ENCODE measurements at regions not wholly inside any gene's neighbourhood (a gene's known extent, or its start where the extent isn't known, plus 50 kb on each side); places are given as distances from the start of the nearest gene placed in this dataset.
A peak's percentile ranks its signal among the peaks of the same experiment; 100 is the strongest.

- DNase-seq, result no peak
Observed at GRCh38 chr11:70808686-70809375, 410.5 kb downstream of the CTTN start.

- DNase-seq, result no peak
Observed at GRCh38 chr11:70810133-70810532, 411.8 kb downstream of the CTTN start.

GRCh38 chr11:70810681-70811080 lies 412.4 kb downstream of the CTTN start:
- DNase-seq, result no peak

- DNase-seq, result no peak
Observed at GRCh38 chr11:70811483-70811882, 413.2 kb downstream of the CTTN start.

DNA sequence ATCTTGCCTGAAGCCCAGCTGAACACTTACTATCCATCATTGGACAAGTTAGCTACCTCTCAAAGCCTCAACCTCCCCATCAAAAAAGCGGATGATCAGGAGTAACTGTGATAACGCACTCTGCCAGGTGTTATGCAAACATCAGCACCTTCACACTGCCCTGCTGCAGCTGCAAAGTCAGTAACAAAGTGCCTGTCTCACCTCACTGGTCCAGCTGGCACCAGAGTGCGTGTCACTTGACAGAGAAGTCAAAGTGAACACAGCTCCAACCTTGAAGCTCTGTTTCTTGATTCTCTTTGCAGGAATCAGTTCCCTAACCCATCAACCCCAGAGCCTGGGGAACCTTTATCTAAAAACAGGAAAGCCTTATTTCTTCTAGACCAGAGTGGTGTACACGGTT lies 413.6 kb downstream of the CTTN start:
- DNase-seq, result no peak

DNA sequence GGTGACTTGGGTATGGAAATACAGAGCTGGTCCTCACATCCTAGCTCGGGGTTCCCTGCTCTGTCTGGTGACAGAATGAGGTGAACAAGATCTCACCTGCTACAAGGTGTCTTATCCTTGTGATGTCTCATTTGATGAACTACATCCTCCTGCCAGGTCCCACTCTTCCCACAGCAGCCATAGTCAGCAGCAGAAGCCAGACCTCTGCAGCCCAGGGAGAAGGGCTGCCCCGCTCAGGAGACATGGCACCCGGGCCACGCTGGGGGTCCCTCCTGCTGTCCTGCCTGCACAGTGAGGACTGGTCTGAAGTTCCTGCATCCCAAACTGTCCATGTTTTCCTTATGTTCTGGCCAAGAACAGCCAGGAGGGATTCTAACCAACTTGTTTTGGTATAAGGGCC lies 414.1 kb downstream of the CTTN start:
- DNase-seq, result no peak

- DNase-seq, result no peak
Observed at GRCh38 chr11:70813651-70814050, 415.3 kb downstream of the CTTN start.

DNA sequence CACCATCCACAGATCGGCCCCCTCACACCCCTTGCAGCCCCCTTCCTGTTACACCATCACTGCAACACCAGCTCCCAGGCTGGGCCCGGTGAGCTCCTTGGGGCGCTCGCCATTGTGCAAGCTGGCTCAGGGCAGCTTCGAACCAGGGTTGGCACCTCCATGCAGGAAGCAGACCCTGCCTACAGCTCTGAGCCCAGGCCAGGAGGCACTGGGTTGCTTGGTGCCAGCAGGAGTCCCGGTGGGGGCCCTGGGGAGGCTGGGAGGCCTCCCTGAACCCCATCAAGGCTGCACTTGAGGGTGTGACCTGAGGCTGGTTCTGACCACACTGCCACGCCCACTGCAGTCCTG lies 417.1 kb downstream of the CTTN start:
- peak in 1 of 3 experiments; percentile 31 for DNase-seq

- peak in 2 of 3 experiments; percentile 41 to 48 for DNase-seq
Observed at GRCh38 chr11:70816156-70816678, 417.9 kb downstream of the CTTN start.

GRCh38 chr11:70818351-70818750 lies 420.0 kb downstream of the CTTN start:
- DNase-seq, result peak in 1 of 3 experiments; percentile 11

- DNase-seq, result no peak
Observed at GRCh38 chr11:70819022-70819421, 420.7 kb downstream of the CTTN start.

- no peak for DNase-seq
Observed at GRCh38 chr11:70820311-70820710, 422.0 kb downstream of the CTTN start.

DNA sequence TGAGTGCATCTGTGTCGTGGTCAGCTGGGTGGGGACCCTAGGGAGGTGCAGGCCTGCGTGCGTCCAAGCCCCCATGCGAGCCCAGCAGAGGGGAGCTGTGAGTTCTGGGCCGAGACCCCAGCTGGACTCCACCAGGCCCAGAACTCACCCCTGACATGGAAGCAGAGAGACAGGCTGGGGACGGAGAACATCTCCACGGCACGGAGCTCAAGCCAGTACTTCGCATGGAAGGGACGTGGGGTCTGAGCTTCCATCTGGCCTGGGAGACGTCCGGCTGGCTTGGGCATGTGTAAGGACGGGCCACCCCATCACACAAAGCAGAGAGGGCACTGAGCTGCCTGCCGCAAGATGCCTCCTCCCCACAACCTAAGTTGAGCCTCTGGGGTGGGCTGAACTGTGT lies 422.4 kb downstream of the CTTN start:
- no peak for DNase-seq

- DNase-seq, result no peak
Observed at GRCh38 chr11:70823771-70824170, 425.4 kb downstream of the CTTN start.

DNA sequence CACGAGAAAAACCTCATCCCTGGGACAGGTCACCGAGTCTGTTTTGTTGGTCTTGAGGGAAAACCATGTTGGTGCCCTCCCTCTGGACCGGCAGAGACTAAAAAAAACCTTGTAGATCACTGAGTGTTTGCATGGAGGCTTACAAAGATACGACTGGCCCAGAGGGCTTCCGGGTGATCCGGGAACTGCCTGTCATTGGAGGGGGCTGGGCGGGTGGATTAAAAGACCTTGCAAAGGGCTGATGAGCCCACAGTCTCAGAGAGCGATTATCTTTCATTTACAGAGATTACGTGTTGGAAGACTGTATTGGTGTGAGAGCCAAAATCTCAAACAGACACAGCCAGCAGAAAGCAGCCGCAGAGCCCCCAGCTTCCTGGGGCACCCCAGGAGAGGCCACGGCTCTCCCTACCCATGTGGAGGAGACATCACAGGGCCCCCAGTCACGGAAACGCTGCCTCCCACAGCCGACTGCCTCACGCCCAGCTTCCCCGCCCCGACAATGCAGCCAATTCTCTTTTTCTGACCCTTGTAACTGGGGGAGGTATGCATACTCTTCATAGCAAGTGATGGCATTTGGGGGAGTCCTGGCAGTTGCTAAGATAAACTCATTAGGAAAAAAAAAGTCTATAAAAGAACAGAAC lies 426.4 kb downstream of the CTTN start:
- peak in 1 of 3 experiments; percentile 64 for DNase-seq

DNA sequence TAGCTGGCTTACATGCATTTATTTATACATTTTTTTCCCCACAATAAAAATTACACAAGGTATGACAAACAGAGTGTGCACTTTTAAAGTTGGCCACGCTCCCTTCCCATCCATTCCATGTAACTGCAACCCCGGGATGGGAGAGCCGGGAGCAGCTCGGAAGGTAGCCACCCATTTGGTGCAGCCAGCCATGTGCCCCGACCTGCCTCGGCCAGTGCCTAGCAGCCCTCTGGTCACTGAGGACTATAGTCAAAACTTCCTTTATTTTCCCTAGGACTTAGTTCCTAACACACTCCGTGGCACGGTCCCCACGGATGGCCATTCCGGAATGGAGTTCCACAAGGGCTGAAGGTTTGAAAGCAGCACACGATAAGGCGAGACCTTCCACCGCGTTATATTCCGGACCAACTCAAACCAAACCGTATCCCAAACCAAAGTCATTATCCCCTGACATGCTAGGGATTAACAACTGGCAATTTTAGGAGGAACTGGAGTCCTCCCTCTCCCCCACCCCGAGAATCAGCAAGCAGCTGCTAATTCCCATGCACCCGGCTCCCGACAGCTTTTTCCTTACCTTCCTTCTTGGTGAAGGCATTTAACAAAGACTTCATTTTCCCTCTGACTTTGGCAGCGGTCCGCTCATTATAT lies 426.4 kb downstream of the SHANK2 start:
- DNase-seq, result peak in 1 of 3 experiments; percentile 53

DNA sequence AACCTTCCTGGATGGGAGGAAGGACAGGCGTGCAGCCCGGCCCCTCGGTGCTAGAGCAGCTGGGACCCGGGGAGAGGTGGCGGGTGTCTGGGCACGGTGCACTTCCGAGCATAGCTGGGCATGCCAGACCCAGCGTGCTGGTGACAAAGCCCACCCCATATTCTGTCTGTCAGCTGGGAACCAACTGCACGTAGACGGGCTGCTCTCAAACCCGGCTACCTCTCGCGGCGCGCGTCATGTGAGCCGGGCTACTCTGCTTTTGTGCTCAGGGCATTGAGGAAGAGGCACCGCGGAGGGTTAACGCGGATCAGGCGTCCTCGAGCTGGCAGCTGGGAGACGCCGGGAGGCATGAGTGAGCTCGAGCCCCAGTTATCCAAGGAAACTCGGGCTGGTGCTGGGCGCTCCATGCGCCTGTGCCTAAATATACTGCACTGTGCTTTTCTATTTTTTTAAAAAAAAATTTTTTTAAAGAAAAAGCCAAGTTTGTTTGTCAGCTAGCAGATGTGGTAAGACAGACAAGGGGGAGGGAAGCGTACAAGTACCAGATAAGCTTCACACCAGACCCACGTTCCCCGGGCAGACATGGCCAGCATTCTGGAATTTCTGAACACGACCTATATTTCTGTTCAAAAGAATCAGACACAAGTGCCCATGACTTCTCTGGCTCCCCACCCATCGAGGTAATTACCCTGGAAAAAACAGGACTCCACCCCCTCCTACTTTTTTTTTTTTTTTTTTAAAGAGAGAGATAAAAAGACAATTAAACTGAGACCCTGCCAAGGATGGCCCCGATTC lies 425.6 kb downstream of the SHANK2 start:
- DNase-seq, result peak in 2 of 3 experiments; percentile 61 to 81

DNA sequence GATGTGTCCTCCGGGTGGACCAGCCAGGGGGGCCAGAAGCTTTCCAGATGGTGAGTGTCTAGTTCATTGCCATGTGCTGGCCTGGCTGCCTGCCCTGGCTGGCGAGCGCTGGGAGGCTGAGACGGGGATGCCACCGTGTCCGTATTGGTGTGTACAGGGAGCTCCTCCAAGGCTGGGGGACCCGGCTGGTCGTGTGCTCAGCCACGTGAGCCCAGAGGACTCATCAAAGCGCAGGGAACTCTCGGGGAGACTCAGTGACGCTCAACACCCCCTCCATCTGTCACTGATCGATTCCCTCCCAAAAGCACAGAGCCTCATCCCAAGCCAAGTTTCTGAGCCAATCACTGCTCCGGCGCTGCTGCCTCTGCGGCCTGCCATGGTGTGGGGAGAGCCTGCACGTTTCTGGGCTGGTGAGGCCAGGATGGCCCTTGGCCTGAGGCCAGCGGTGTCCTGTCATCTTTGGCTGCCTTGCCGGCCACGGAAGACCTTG lies 423.7 kb downstream of the SHANK2 start:
- no peak for DNase-seq

DNA sequence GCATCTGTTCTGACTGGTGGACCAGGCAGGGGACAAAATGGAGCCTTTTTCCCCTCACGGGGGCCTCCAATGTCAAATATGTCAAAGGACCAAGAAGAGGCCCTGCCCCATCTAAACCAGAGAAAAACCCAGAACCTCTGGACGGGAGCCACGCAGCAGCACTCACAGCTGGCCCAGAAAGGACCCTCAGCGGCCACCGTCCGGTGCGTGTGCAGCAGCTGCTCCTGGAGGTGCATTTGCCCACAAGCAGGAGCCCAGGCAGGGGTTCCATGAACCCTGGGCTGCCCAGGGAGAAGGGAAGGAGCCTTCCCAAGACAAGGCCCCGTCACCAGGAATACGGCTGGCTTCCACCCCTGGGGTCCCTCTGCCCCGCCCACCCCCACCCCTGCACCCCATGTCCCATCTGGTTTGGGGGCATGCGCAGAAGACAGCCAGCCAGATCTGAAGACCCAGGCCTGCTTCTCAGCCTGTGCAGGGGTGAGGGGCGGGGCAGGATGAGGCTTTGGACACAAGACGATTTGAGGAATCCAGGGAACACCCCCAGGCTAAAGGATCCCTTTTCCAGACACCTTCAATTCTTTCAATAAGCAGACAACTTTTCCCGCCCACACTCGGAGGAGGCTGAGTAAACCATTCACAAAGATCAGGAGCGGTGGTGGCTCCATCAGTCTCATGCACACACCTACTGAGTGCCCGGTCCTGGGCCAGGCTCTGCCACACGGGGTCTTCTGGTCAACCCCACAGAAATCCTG lies 423.1 kb downstream of the SHANK2 start:
- DNase-seq, result no peak

GRCh38 chr11:70829886-70830272 lies 422.5 kb downstream of the SHANK2 start:
- DNase-seq, result no peak

DNA sequence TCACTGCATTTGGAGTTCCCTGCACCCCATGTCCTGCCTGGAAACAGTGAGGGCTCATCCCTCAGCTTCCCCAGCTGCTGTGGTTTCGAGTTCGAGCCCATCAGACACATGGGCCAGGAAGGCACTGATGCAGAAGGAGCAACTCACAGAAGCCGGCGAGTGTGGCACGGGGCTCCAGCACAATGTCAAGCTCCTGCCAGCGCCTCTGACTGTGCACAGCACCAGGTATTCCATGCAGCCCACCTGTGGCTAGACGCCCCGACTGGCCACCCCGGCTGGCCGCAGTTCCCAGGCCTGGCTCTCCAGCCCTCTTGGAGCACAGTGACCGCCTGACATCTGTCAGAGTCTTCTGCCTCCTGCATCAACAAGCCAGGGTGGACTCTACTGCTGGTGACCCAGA lies 419.4 kb downstream of the SHANK2 start:
- DNase-seq, result no peak

- DNase-seq, result no peak
Observed at GRCh38 chr11:70833554-70833953, 418.8 kb downstream of the SHANK2 start.
